ENCODE measurements at regions not wholly inside any gene's neighbourhood (a gene's known extent, or its start where the extent isn't known, plus 50 kb on each side); places are given as distances from the start of the nearest gene placed in this dataset.

DNA sequence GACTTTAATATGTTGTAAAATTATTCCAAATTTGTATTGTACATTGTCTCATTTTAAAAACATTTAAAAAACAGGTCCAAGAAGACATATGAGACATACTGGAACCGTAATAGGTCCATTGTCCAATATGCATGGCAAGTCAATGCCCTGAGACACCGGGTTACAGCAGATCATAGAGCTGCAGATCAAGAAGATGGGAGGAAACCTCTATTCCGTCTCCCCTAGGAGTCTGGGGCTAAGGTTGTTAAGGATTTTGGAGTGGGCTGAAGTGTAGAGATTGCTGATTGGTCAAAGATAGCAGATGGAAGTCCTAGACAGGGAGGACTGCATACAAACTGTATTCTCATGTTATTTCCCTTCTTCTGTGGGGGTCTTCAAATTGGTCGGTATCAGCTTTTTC, 108.3 kb upstream of the PLEKHA5 start:
- no peak for TF ChIP-seq SMC3 (IDR thresholded peaks at IDR 0.05; ENCODE audit: low read depth, low read length)
- TF ChIP-seq, protein P1, sequence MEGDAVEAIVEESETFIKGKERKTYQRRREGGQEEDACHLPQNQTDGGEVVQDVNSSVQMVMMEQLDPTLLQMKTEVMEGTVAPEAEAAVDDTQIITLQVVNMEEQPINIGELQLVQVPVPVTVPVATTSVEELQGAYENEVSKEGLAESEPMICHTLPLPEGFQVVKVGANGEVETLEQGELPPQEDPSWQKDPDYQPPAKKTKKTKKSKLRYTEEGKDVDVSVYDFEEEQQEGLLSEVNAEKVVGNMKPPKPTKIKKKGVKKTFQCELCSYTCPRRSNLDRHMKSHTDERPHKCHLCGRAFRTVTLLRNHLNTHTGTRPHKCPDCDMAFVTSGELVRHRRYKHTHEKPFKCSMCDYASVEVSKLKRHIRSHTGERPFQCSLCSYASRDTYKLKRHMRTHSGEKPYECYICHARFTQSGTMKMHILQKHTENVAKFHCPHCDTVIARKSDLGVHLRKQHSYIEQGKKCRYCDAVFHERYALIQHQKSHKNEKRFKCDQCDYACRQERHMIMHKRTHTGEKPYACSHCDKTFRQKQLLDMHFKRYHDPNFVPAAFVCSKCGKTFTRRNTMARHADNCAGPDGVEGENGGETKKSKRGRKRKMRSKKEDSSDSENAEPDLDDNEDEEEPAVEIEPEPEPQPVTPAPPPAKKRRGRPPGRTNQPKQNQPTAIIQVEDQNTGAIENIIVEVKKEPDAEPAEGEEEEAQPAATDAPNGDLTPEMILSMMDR (conservative IDR thresholded peaks at IDR 0.05; ENCODE audit: low read depth, low read length) = no peak
- TF ChIP-seq MXI1 (IDR thresholded peaks at IDR 0.05; ENCODE audit: borderline replicate concordance, low read depth, low read length) = no peak
- TF ChIP-seq RFX5 (IDR thresholded peaks at IDR 0.05; ENCODE audit: low read depth, low read length) = no peak
- TF ChIP-seq, protein P2, sequence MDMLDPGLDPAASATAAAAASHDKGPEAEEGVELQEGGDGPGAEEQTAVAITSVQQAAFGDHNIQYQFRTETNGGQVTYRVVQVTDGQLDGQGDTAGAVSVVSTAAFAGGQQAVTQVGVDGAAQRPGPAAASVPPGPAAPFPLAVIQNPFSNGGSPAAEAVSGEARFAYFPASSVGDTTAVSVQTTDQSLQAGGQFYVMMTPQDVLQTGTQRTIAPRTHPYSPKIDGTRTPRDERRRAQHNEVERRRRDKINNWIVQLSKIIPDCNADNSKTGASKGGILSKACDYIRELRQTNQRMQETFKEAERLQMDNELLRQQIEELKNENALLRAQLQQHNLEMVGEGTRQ (IDR thresholded peaks at IDR 0.05; ENCODE audit: low read depth, low read length) = no peak
- TF ChIP-seq POLR2A (IDR thresholded peaks at IDR 0.05; ENCODE audit: low read depth, low read length) = no peak
- no peak for TF ChIP-seq RCOR1 (IDR thresholded peaks at IDR 0.05; ENCODE audit: insufficient replicate concordance, low read length)
- TF ChIP-seq, protein P3, sequence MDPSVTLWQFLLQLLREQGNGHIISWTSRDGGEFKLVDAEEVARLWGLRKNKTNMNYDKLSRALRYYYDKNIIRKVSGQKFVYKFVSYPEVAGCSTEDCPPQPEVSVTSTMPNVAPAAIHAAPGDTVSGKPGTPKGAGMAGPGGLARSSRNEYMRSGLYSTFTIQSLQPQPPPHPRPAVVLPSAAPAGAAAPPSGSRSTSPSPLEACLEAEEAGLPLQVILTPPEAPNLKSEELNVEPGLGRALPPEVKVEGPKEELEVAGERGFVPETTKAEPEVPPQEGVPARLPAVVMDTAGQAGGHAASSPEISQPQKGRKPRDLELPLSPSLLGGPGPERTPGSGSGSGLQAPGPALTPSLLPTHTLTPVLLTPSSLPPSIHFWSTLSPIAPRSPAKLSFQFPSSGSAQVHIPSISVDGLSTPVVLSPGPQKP (IDR thresholded peaks at IDR 0.05; ENCODE audit: borderline replicate concordance, low read depth, low read length) = no peak
- no peak for TF ChIP-seq MAZ (IDR thresholded peaks at IDR 0.05; ENCODE audit: borderline replicate concordance, low read depth, low read length)
- TF ChIP-seq RAD21 (IDR thresholded peaks at IDR 0.05; ENCODE audit: low read length) = no peak
- TF ChIP-seq CHD1 (IDR thresholded peaks at IDR 0.05; ENCODE audit: low read depth, low read length) = no peak
- no peak for TF ChIP-seq CEBPB (IDR thresholded peaks at IDR 0.05; ENCODE audit: low read depth, low read length)
- no peak for TF ChIP-seq BHLHE40 (IDR thresholded peaks at IDR 0.05; ENCODE audit: low read depth, low read length)
- TF ChIP-seq MAFK (IDR thresholded peaks at IDR 0.05; ENCODE audit: low read depth, low read length) = no peak

Data from IMR-90 (cell line).